Activated T-cell treated with anti-CD3 and anti-CD28 coated beads for 24 hours (primary cell): ENCODE measurements at regions not wholly inside any gene's neighbourhood (a gene's known extent, or its start where the extent isn't known, plus 50 kb on each side); places are given as distances from the start of the nearest gene placed in this dataset.

ENCODE experiments used
- DNase-seq: peaks from one replicate; pipeline ENCODE4 v3.0.0-alpha.2; 2020; ENCODE audit warnings: low read depth

DNA sequence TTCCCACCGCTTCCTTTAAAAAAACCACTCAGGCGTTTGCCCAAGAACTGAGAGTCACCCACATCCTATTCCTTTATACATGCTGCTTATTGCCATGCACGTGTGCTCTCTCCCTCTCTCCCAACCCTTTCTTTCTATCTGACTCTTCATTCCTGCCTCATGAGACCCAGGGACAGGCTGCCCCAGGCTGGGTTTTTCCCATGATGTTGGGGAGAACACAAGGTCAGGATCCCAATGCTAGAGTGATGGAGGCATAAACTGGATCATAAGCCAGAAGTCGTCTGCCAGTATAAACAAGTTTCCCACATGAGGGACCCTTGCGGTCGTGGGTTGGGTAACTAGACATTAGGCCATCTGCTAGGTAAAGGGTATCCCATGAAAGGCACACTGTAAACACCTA is 64.9 kb downstream of the CD2 start:
- no peak for DNase-seq

- no peak for DNase-seq
Observed at GRCh38 chr1:116820369-116820768, 66.1 kb downstream of the CD2 start.

DNA sequence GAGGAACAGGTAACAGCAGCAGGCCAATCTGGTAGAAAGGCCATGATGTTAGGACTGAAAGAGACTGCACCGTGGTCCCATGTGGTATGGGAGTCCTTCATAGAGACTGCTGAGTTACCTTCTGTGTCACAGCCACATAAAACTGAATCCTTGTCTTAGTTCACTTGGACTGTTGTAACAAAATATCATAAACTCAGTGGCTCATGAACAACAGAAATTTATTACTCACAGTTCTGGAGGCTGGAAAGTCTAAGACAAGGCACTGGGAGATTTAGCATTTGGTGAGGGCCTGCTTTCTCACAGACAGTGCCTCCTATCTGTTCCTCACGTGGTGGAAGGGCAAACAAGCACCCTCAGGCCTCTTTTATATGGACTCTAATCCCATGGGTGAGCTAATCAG is 67.5 kb downstream of the CD2 start:
- no peak for DNase-seq

DNA sequence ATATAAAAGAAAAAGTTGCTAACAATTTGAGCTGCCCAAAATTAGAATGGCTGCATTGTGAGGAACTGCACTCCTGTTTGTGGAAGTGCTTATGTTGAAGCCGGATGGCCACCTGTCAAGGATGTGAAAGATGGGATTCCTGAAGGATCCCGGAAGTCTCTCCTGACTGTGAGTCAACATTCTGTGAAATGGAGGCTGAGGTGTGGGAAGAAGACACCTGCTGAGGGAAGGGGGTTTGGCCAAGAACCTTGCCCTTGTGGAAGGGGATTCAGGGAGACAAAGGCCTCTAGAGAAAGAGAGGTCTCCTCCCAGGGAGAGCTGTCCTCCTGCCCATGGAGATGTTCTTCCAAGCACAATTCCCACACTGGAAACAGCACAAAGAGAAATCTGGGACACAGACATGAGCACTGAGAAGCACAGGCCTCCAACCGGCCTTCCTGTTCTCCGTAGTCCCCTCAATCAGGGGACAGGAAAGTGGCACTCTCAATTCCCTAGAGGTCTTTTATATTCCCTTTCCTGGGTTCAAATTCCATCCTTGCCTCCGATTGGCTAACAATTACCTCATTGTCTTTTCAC is 70.5 kb downstream of the CD2 start:
- DNase-seq: no peak

DNA sequence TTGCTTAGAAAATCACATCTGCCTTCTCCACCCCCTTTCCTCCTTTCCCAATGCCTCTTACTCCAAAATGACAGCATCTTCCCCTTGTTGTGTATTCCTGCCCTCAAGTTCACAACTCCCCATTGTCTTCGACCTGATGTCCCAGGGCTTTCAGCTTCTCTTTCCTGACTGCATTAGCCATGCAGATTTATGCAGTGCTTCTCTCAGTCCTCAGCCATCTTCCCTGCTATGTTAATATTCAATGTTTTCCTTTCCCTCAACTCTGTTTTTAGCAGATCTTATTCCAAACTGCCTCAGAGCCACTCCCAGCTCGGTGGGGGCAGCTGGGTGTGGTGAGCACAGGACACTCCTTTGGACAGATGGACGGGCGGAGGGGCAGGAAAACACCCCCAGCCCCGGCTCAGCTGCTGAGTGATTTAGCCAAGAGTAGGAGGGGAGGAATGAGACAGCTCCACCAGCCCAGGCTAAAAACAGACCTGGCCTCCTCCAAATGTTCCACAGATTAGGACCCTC is 71.0 kb downstream of the CD2 start:
- DNase-seq: no peak

- no peak for DNase-seq
Observed at GRCh38 chr1:116825720-116826438, 71.6 kb downstream of the CD2 start.

DNA sequence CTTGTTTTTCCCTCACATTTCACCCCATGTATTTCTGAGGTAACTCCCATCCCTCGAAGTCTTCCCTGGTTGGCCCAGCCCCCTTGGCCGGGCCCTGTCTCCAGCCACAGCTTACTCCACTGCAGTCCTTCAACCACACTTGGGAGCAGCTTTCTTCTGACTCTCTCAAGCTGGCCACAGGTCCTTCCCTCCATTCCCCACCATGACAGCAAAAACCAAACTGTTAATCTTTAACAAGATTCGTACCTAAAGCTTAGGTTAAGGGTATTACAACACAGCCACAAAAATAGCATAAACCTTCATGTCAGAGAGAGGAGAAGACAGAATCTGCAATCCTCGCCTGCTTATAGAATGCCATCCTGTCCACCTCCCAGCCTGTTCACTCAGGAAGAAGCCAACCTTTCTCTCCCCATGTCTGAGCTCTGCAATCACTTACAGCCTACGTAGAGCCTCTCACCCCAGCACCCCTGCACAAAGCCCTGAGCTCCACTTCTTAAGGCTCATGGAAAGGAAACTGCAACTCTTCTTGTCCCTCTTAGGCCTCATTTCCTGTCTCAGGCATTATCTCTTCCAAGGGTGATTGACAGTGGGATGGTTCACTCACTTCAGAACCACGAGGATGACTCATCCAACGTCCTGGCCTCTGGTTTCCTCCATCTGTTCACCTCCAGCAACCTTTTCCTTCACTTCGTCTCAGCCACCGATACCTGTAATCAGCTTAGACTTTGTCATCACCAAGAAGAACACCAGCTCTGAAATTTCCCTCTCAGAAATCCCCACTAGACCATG is 72.8 kb downstream of the CD2 start:
- peak; percentile 64 for DNase-seq

DNA sequence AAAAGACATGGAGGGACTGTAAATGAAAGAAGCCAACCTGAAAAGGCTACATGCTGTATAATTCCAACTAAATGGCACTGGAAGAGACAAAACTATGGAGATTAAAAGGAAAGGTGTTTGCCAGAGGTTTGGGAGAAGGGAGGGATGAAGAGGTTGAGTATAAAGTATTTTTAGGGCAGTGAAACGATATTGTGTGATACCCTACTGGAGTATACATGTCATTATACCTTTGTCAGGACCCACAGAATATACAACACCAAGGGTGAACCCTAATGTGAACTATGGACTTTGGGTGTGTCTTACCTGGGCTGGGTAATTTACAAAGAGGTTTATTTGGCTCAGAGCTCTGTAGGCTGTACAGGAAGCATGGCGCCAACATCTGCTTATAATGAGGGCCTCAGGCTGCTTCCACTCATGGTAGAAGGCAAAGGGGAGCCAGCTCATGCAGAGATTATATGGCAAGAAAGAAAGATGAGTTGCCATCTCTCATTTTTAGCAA is 73.4 kb downstream of the CD2 start:
- no peak for DNase-seq

DNA sequence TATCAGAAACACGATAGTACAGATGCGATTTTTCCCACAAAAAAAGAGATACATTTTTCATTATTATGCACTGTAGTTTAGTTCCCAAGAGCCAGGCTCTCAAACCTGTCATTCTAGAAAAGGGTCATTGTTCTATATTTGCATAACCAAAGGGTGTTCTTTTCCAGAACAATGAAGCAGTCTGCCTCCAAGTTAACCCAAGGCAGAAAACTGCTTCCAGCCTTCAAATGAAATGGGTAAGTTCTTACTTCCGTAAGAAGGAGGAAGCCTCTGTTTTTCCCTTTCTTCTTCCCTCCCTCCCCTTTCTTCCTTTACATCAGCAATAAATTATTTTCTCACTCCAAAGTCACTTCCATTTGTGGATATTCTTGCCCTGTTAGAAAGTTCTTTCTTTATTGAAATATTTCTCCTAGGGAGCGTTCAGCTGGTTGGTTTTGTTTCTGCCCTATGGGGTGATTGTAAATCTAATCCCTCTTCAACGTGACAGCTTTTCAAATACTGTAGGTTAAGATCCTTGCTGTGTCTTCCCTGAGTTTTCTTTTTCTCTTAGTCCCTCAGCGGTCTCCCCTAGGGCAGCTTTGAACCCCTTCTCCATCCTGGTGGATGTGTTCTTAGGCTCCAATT is 77.3 kb upstream of the PTGFRN start:
- no peak for DNase-seq

DNA sequence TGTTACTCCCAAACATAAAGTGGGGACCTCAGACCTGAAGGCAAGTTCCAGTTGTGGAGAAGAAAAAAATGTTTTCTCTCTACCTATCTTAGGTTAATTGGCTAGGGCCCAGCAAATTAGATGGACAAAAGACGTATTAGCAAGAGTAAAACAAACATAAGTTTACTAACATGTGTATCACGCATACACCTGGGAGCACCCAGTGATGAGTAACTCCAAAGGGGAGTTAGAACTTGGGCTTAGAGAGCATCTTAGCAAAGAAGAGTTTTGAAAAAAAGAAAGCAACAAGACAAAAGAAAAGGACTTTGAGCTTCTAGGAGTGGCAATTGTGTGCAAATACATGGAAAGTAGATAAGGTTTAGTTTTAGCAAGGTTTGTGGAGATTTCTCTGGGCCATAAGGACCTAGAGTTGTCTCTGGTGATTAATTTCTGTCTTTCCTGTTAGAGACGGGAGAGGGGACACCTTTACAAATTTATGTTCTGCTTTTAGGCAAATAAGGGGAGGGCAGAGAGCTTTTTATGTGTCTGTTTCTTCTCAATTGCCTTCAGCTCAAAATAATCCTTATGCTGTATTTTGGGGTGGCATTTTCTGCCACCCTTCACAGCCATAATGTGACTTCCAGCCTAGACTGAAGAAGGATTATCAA is 76.7 kb upstream of the PTGFRN start:
- no peak for DNase-seq

- no peak for DNase-seq
Observed at GRCh38 chr1:116833718-116834117, 76.0 kb upstream of the PTGFRN start.

- DNase-seq: no peak
Observed at GRCh38 chr1:116834595-116834994, 75.1 kb upstream of the PTGFRN start.

- no peak for DNase-seq
Observed at GRCh38 chr1:116835161-116835560, 74.6 kb upstream of the PTGFRN start.

DNA sequence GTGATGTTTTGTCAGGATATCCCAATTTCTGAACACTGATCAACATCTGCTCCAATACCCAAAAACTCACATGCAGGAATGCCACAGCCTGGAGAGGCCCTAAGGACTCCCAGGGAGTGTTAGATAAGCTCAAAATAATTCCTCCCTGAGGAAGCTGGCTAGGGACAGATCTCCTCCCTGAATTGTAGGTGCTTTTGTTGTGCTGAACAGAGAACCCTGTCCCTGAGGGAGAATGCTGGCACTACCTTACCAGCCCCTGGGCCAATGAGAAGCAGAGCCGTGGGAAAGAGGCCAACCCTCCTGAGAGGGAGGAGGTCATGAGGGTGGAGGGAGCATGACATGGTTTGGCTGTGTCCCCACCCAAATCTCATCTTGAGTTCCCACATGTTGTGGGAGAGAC is 73.6 kb upstream of the PTGFRN start:
- DNase-seq: no peak

DNA sequence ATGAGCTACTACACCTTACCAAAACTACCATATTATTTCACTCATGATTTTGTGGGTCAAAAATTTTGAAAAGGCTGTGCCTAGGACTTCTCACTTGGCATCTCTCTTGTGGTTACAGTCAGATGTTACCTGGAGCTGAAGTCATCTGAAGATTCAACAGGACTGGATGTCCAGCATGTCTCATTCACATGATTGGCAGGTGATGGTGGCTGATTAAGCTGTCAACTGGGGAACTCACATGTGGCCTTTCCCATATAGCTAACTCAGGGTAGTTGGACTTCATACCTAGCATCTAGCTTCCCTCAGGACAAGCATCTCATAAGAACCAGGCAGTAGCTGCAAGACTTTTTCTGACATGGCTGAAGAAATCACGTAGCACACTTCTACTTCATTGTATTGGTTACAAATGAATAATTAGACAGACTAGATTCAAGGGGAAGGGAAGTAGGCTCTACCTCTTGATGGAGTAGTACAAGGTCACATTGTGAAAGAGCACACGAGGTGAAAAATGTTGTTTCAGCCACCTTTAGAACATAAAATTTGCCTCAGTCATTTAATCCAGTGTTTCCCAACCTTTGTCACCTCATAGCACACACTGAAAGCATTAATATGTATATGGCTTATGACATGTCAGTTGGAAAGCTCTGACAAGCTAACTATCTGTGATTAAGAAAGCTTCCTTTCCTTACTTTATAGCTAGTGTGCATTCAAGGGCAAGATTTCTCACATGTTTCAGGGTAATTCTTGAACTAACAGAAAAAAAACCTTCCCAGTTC is 68.0 kb upstream of the PTGFRN start:
- no peak for DNase-seq

DNA sequence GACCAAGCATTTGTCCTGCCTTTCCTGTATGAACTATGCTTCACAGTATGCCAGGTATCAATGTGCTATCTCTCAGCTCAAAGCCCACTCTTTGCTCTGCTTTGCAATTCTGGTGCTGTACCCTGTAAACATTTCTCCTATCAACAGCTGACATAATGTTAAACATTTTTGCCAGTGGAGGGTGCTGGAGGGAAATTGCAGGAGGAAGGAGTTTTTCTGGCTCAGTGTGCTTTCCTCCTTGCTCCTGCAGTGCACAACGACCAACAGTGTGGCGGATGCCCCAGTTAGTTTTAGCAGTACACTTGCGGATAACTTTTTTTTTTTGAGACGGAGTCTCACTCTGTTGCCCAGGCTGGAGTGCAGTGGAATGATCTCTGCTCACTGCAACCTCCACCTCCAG is 67.1 kb upstream of the PTGFRN start:
- no peak for DNase-seq

- no peak for DNase-seq
Observed at GRCh38 chr1:116844775-116845174, 64.9 kb upstream of the PTGFRN start.

GRCh38 chr1:116847190-116847589 is 62.5 kb upstream of the PTGFRN start:
- DNase-seq: no peak

DNA sequence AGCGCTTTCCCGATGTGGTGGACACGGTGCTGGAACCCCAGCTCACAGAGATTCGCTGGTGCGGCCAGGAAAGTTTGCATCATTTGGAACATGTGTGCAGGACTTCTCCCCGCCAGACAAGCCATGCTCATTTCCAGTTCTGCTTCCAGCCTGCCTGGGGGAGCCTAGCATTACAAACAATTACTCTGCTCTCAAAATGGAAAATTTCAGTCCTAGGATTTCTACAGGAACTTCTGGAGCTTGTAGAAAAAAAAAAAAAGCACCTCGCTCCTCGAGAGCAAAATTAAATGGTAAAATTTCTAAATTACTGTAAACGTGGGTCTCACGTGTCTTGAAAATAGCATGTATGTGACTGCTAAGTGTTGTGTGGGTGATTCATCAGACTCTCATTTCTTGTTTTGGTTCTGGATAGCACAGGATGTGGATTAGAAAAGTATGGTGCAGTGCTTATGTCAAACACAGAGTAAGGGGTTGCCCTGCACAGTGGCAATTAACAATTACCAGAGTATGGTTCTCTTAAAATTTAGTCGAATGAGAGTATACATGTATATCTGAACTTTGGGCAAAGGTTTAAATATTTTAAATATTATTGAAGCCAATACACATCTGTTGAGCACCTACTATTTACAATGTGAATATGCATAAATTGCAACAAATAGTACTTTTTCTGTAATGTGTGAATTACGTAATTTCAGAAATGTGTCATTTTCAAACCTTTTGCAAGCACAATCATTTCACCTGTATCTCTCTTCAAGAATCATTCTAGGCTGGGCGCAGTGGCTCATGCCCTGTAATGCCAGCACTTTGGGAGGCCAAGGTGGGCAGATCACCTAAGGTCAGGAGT is 61.8 kb upstream of the PTGFRN start:
- DNase-seq: no peak

GRCh38 chr1:116850436-116850835 is 59.3 kb upstream of the PTGFRN start:
- no peak for DNase-seq
